ENCODE measurements at regions not wholly inside any gene's neighbourhood (a gene's known extent, or its start where the extent isn't known, plus 50 kb on each side); places are given as distances from the start of the nearest gene placed in this dataset.

- H3K27ac ChIP-seq (ENCODE audit: control insufficient read depth, insufficient read depth) = no peak overlapping the region
- H4K20me1 ChIP-seq (ENCODE audit: control insufficient read depth, insufficient read depth) = no peaks in the 10 kb centered on the region
- no peaks in the 10 kb centered on the region for H3K36me3 ChIP-seq (ENCODE audit: control insufficient read depth in 2 of 2, insufficient read depth in 2 of 2, low read length in 1 of 2)
- H3K27me3 ChIP-seq (replicated peaks in 1 of 2; ENCODE audit: control insufficient read depth in 2 of 2, insufficient read depth in 2 of 2, low read length in 1 of 2) = no peaks in the 10 kb centered on the region; a peak in 1 of 4 replicates
- H3K4me2 ChIP-seq (ENCODE audit: control insufficient read depth, insufficient read depth) = no peak overlapping the region
- no peak for FAIRE-seq
- no peak for TF ChIP-seq USF1 (IDR thresholded peaks at IDR 0.05; ENCODE audit: borderline replicate concordance, extremely low read length, insufficient read depth, low read depth, low read length)
- H3K9me3 ChIP-seq (replicated peaks; ENCODE audit: control insufficient read depth, insufficient read depth, low read length) = no peaks in the 10 kb centered on the region
- ATAC-seq = no peak
- CTCF ChIA-PET = no interaction called here
- 30% methylated on average over 2 of the region's 2 CpGs for WGBS (ENCODE audit: insufficient coverage, insufficient replicate concordance, low lambda C conversion rate, missing lambda C conversion rate)
- POLR2A ChIA-PET = no interaction called here
- DNase-seq (ENCODE audit: low read depth, low spot score) = no peak
- H3K79me2 ChIP-seq (ENCODE audit: control insufficient read depth, insufficient read depth, low read length) = no peaks in the 10 kb centered on the region
- RAD21 ChIA-PET (ENCODE audit: unreplicated experiment) = no interaction called here
- intact Hi-C loops (cut with micrococcal nuclease; ENCODE audit: unreplicated experiment) = no loop called here
- no TSS peak for BruUV-seq (replicated peaks)
- no peak overlapping the region for H2AFZ ChIP-seq (ENCODE audit: control insufficient read depth, low read depth, low read length)
- SMC1A ChIA-PET (ENCODE audit: uncharacterized antibody, unreplicated experiment) = no interaction called here
- in situ Hi-C loops (cut with MboI) = no loop called here
- H3K9ac ChIP-seq (ENCODE audit: control insufficient read depth, insufficient read depth, low read length) = no peak overlapping the region
- no peak overlapping the region for H3K4me3 ChIP-seq
- no peaks in the 10 kb centered on the region for H3K4me1 ChIP-seq (ENCODE audit: control insufficient read depth, insufficient read depth, low read length)
Observed at GRCh38 chr2:4101936-4102335, 398.6 kb downstream of the DCDC2C start.

- RAD21 ChIA-PET (ENCODE audit: unreplicated experiment) = no interaction called here
Observed at GRCh38 chr2:4107179-4107578, 403.8 kb downstream of the DCDC2C start.

More at GRCh38 chr2:4107179-4107578, 403.8 kb downstream of the DCDC2C start:
- 31% methylated on average over 7 of the region's 7 CpGs for WGBS (ENCODE audit: insufficient coverage, insufficient replicate concordance, low lambda C conversion rate, missing lambda C conversion rate)
- ChIA-PET POLR2A (no interaction called here), CTCF (no interaction called here), SMC1A (ENCODE audit: uncharacterized antibody, unreplicated experiment) (no interaction called here)
- no peaks in the 10 kb centered on the region for H3K4me1 ChIP-seq (ENCODE audit: control insufficient read depth, insufficient read depth, low read length)
- in situ Hi-C loops (cut with MboI) = no loop called here
- H3K27me3 ChIP-seq (replicated peaks in 1 of 2; ENCODE audit: control insufficient read depth in 2 of 2, insufficient read depth in 2 of 2, low read length in 1 of 2) = no peaks in the 10 kb centered on the region
- H2AFZ ChIP-seq (ENCODE audit: control insufficient read depth, low read depth, low read length) = no peak overlapping the region
- H3K36me3 ChIP-seq (ENCODE audit: control insufficient read depth in 2 of 2, insufficient read depth in 2 of 2, low read length in 1 of 2) = no peaks in the 10 kb centered on the region
- FAIRE-seq (no peak), DNase-seq (ENCODE audit: low read depth, low spot score) (no peak), ATAC-seq (no peak)
- H3K27ac ChIP-seq (ENCODE audit: control insufficient read depth, insufficient read depth) = no peak overlapping the region
- H3K79me2 ChIP-seq (ENCODE audit: control insufficient read depth, insufficient read depth, low read length) = no peaks in the 10 kb centered on the region
- intact Hi-C loops (cut with micrococcal nuclease; ENCODE audit: unreplicated experiment) = no loop called here
- no peak for TF ChIP-seq MTA2 (IDR thresholded peaks at IDR 0.05; ENCODE audit: low read depth)
- no peak for TF ChIP-seq FOS (IDR thresholded peaks at IDR 0.05; ENCODE audit: borderline replicate concordance, extremely low read depth, insufficient read length)
- TF ChIP-seq ZBTB33 (IDR thresholded peaks at IDR 0.05) = no peak
- no peak for TF ChIP-seq ZNF217 (IDR thresholded peaks at IDR 0.05)
- TF ChIP-seq BACH1 (IDR thresholded peaks at IDR 0.05; ENCODE audit: borderline replicate concordance) = no peak
- no peak for TF ChIP-seq POLR2AphosphoS5 (IDR thresholded peaks at IDR 0.05; ENCODE audit: low read length)
- no peak for TF ChIP-seq IKZF2 (IDR thresholded peaks at IDR 0.05)
- TF ChIP-seq CBX3 (IDR thresholded peaks at IDR 0.05; ENCODE audit: borderline replicate concordance, low read depth) = no peak
- no peak overlapping the region for H3K4me3 ChIP-seq
- no TSS peak for BruUV-seq (replicated peaks)
- no peaks in the 10 kb centered on the region for H4K20me1 ChIP-seq (ENCODE audit: control insufficient read depth, insufficient read depth)
- no peak overlapping the region for H3K9ac ChIP-seq (ENCODE audit: control insufficient read depth, insufficient read depth, low read length)
- H3K9me3 ChIP-seq (replicated peaks; ENCODE audit: control insufficient read depth, insufficient read depth, low read length) = no peaks in the 10 kb centered on the region
- H3K4me2 ChIP-seq (ENCODE audit: control insufficient read depth, insufficient read depth) = no peak overlapping the region

All from GM12878 (cell line).